ENCODE measurements at regions not wholly inside any gene's neighbourhood (a gene's known extent, or its start where the extent isn't known, plus 50 kb on each side); places are given as distances from the start of the nearest gene placed in this dataset.

GRCh38 chr2:72007402-72007801 is 140.3 kb downstream of the CYP26B1 start:
- H3K4me3 ChIP-seq (replicated peaks; ENCODE audit: insufficient read depth, low read length), result no peak overlapping the region
- no peak for DNase-seq (ENCODE audit: low read depth in 1 of 2, low spot score in 1 of 2)
- H3K27me3 ChIP-seq (ENCODE audit: insufficient read depth, poor library complexity, severe bottlenecking), result no peaks in the 10 kb centered on the region
- TF ChIP-seq REST (IDR thresholded peaks at IDR 0.05; ENCODE audit: insufficient replicate concordance, low read depth) (no peak), SPI1 (IDR thresholded peaks at IDR 0.05; ENCODE audit: borderline replicate concordance, low read depth) (no peak), GABPA (IDR thresholded peaks at IDR 0.05; ENCODE audit: low read depth) (no peak), POLR2AphosphoS5 (IDR thresholded peaks at IDR 0.05; ENCODE audit: low read depth) (no peak), CTCF (IDR thresholded peaks at IDR 0.05; ENCODE audit: insufficient read depth, low read length) (no peak)
- no peak overlapping the region for H3K27ac ChIP-seq (replicated peaks)

- DNase-seq (ENCODE audit: low read depth in 1 of 2, low spot score in 1 of 2), result no peak
- Histone ChIP-seq H3K27ac (replicated peaks) (no peak overlapping the region), H3K27me3 (ENCODE audit: insufficient read depth, poor library complexity, severe bottlenecking) (no peaks in the 10 kb centered on the region), H3K4me3 (replicated peaks; ENCODE audit: insufficient read depth, low read length) (no peak overlapping the region)
- no peak for TF ChIP-seq SPI1 (IDR thresholded peaks at IDR 0.05; ENCODE audit: borderline replicate concordance, low read depth)
- TF ChIP-seq CTCF (IDR thresholded peaks at IDR 0.05; ENCODE audit: insufficient read depth, low read length), result no peak
- TF ChIP-seq REST (IDR thresholded peaks at IDR 0.05; ENCODE audit: insufficient replicate concordance, low read depth), result no peak
- no peak for TF ChIP-seq POLR2AphosphoS5 (IDR thresholded peaks at IDR 0.05; ENCODE audit: low read depth)
- TF ChIP-seq GABPA (IDR thresholded peaks at IDR 0.05; ENCODE audit: low read depth), result no peak
Measured at GRCh38 chr2:72006188-72006736, 141.4 kb downstream of the CYP26B1 start.

GRCh38 chr2:72004976-72005375 is 142.7 kb downstream of the CYP26B1 start:
- TF ChIP-seq REST (IDR thresholded peaks at IDR 0.05; ENCODE audit: insufficient replicate concordance, low read depth) (no peak), GABPA (IDR thresholded peaks at IDR 0.05; ENCODE audit: low read depth) (no peak), POLR2AphosphoS5 (IDR thresholded peaks at IDR 0.05; ENCODE audit: low read depth) (no peak)
- Histone ChIP-seq H3K27me3 (ENCODE audit: insufficient read depth, poor library complexity, severe bottlenecking) (no peaks in the 10 kb centered on the region), H3K27ac (replicated peaks) (no peak overlapping the region), H3K4me3 (replicated peaks; ENCODE audit: insufficient read depth, low read length) (no peak overlapping the region)
- DNase-seq (ENCODE audit: low read depth in 1 of 2, low spot score in 1 of 2), result no peak

Measured in HL-60 (cell line).